H1 (cell line): ENCODE measurements at regions not wholly inside any gene's neighbourhood (a gene's known extent, or its start where the extent isn't known, plus 50 kb on each side); places are given as distances from the start of the nearest gene placed in this dataset.

ENCODE experiments used
- CTCF ChIA-PET: fragments of 300-600 bp; sonication (Branson Sonifier 250); formaldehyde crosslinking; loops from one replicate; lab custom pipeline; 2021; ENCODE audit not compliant: partially characterized antibody; lab: Charles Lee
- POLR2A ChIA-PET: fragments of 300-600 bp; sonication (Branson Sonifier 250); formaldehyde crosslinking; loops from one replicate; lab custom pipeline; 2021; ENCODE audit warnings: inconsistent platforms; ENCODE audit not compliant: partially characterized antibody; lab: Charles Lee
- DNase-seq, 2 experiments: peaks; one replicate each; pipeline versions ENCODE4 v3.0.0 to v3.0.0-alpha.2; 2010 to 2022; ENCODE audit warnings: low spot score in 2 of 2, low read depth in 1 of 2, mixed read lengths in 1 of 2
- FAIRE-seq: peaks from 2 replicates; lab custom pipeline; 2011; peaks lifted over from hg19 to GRCh38; lab: Jason Lieb, UNC
- H2AFZ ChIP-seq: 2 replicates; pipeline ENCODE4 v1.8.1; 2012; ENCODE audit warnings: low read length, inconsistent platforms
- H2AK5ac ChIP-seq: 2 replicates; pipeline ENCODE4 v1.6.1; 2013; ENCODE audit warnings: low read depth, low read length
- H2BK120ac ChIP-seq: replicated peaks from 2 replicates; pipeline ENCODE3; 2013; ENCODE audit warnings: low read depth, low read length, inconsistent platforms
- H2BK12ac ChIP-seq: 2 replicates; pipeline ENCODE4 v1.6.1; 2013; ENCODE audit warnings: low read depth, low read length
- H2BK15ac ChIP-seq: 2 replicates; pipeline ENCODE4 v1.6.1; 2013; ENCODE audit warnings: low read length
- H2BK20ac ChIP-seq: 2 replicates; pipeline ENCODE4 v1.6.1; 2013; ENCODE audit warnings: low read length
- H2BK5ac ChIP-seq: 2 replicates; pipeline ENCODE4 v1.6.1; 2013; ENCODE audit warnings: low read depth, low read length
- H3K14ac ChIP-seq: 2 replicates; pipeline ENCODE4 v1.6.1; 2013; ENCODE audit warnings: inconsistent platforms; ENCODE audit not compliant: insufficient read length
- H3K18ac ChIP-seq: 2 replicates; pipeline ENCODE4 v1.6.1; 2013; ENCODE audit warnings: low read length; ENCODE audit errors: extremely low read depth
- H3K23ac ChIP-seq: 2 replicates; pipeline ENCODE4 v1.6.1; 2013; ENCODE audit warnings: inconsistent platforms; ENCODE audit not compliant: insufficient read length
- H3K23me2 ChIP-seq: 2 replicates; pipeline ENCODE4 v1.6.1; 2013; ENCODE audit warnings: low read depth, low read length
- H3K27ac ChIP-seq: 2 replicates; pipeline ENCODE4 v1.6.1; 2011; ENCODE audit warnings: low read depth, low read length, inconsistent platforms
- H3K27me3 ChIP-seq, 4 experiments: replicated peaks in 1 of 4; 1 replicate in 1 of 4; 2 replicates in 3 of 4; pipeline versions ENCODE4 v1.6.1 to v1.8.1; 2011 to 2013; ENCODE audit warnings: low read length in 3 of 4, mild to moderate bottlenecking in 3 of 4, inconsistent platforms in 2 of 4, mixed read lengths in 2 of 4, moderate library complexity in 1 of 4; ENCODE audit not compliant: control insufficient read depth in 3 of 4, insufficient read depth in 3 of 4; ENCODE audit errors: extremely low read depth in 1 of 4
- H3K36me3 ChIP-seq, 4 experiments: 2 replicates each; pipeline versions ENCODE4 v1.6.1 to v1.8.1; 2011 to 2013; ENCODE audit warnings: mild to moderate bottlenecking in 4 of 4, low read length in 3 of 4, moderate library complexity in 2 of 4, control low read depth in 1 of 4, inconsistent platforms in 1 of 4; ENCODE audit not compliant: insufficient read depth in 4 of 4, control insufficient read depth in 2 of 4
- H3K4ac ChIP-seq: replicated peaks from 2 replicates; pipeline ENCODE3; 2013; ENCODE audit warnings: low read length, low read depth, mixed read lengths, inconsistent platforms; ENCODE audit not compliant: insufficient read length
- H3K4me1 ChIP-seq, 4 experiments: replicated peaks in 1 of 4; 1 replicate in 1 of 4; 2 replicates in 3 of 4; pipeline versions ENCODE4 v1.6.1 to v1.8.1; 2011 to 2013; ENCODE audit warnings: low read length in 3 of 4, inconsistent platforms in 2 of 4, mixed read lengths in 1 of 4; ENCODE audit not compliant: insufficient read depth in 4 of 4, control insufficient read depth in 3 of 4
- H3K4me2 ChIP-seq, 2 experiments: 2 replicates each; pipeline versions ENCODE4 v1.6.1 to v1.8.1; 2011 to 2013; ENCODE audit warnings: low read depth in 2 of 2, low read length in 2 of 2, control low read depth in 1 of 2, inconsistent platforms in 1 of 2, mild to moderate bottlenecking in 1 of 2; ENCODE audit not compliant: insufficient read depth in 1 of 2
- H3K4me3 ChIP-seq, 4 experiments: fragments of 200-600, 300-600 bp in 1 of 4; sonication (generic), shearing (Covaris generic), sonication (Bioruptor Twin) in 1 of 4; 2 replicates each; pipeline versions ENCODE4 v1.5.1 to v1.8.1; 2011 to 2016; ENCODE audit warnings: low read length in 4 of 4, low read depth in 3 of 4, control low read depth in 2 of 4, inconsistent platforms in 2 of 4, mild to moderate bottlenecking in 2 of 4, mixed read lengths in 1 of 4, moderate library complexity in 1 of 4; ENCODE audit not compliant: insufficient read depth in 2 of 4; ENCODE audit errors: extremely low read depth in 1 of 4
- H3K56ac ChIP-seq: replicated peaks from 2 replicates; pipeline ENCODE3; 2013; ENCODE audit warnings: low read depth, mild to moderate bottlenecking, mixed read lengths, low read length, inconsistent platforms; ENCODE audit not compliant: insufficient read length
- H3K79me1 ChIP-seq: 2 replicates; pipeline ENCODE4 v1.6.1; 2013; ENCODE audit warnings: low read depth, low read length, control low read depth
- H3K79me2 ChIP-seq, 2 experiments: 2 replicates each; pipeline versions ENCODE4 v1.6.1 to v1.8.1; 2012 to 2013; ENCODE audit warnings: low read length in 2 of 2, mild to moderate bottlenecking in 2 of 2, inconsistent platforms in 1 of 2; ENCODE audit not compliant: insufficient read depth in 2 of 2, control insufficient read depth in 1 of 2
- H3K9ac ChIP-seq, 4 experiments: replicated peaks in 1 of 4; 1 replicate in 1 of 4; 2 replicates in 3 of 4; pipeline versions ENCODE4 v1.6.1 to v1.8.1; 2011 to 2013; ENCODE audit warnings: low read depth in 3 of 4, low read length in 3 of 4, control low read depth in 2 of 4, mild to moderate bottlenecking in 2 of 4, moderate library complexity in 2 of 4, inconsistent platforms in 1 of 4; ENCODE audit errors: extremely low read depth in 1 of 4
- H3K9me3 ChIP-seq, 2 experiments: 2 replicates each; pipeline versions ENCODE4 v1.6.1 to v1.8.1; 2012 to 2013; ENCODE audit warnings: mild to moderate bottlenecking in 2 of 2, moderate library complexity in 2 of 2, control low read depth in 1 of 2, inconsistent platforms in 1 of 2, low read depth in 1 of 2, low read length in 1 of 2, mixed read lengths in 1 of 2; ENCODE audit not compliant: insufficient read depth in 2 of 2
- H4K20me1 ChIP-seq, 2 experiments: replicated peaks in 1 of 2; 2 replicates each; pipeline versions ENCODE3 to v1.8.1; 2011 to 2013; ENCODE audit warnings: inconsistent platforms in 2 of 2, low read length in 2 of 2, mild to moderate bottlenecking in 1 of 2; ENCODE audit not compliant: insufficient read depth in 2 of 2, control insufficient read depth in 1 of 2
- H4K5ac ChIP-seq: 2 replicates; pipeline ENCODE4 v1.6.1; 2013; ENCODE audit warnings: low read length, low read depth, mixed read lengths, inconsistent platforms; ENCODE audit not compliant: insufficient read length
- H4K8ac ChIP-seq: 2 replicates; pipeline ENCODE4 v1.8.0; 2013; ENCODE audit warnings: mild to moderate bottlenecking, moderate library complexity, low read length, inconsistent platforms; ENCODE audit not compliant: insufficient read depth; ENCODE audit errors: extremely low read depth
- H4K91ac ChIP-seq: replicated peaks from 2 replicates; pipeline ENCODE3; 2013; ENCODE audit warnings: low read length, mixed read lengths, inconsistent platforms; ENCODE audit not compliant: insufficient read length
- E2F6 ChIP-seq: IDR thresholded peaks from 2 replicates; pipeline ENCODE4 v1.6.1; 2012; ENCODE audit warnings: inconsistent platforms
- GABPA ChIP-seq: IDR thresholded peaks from 2 replicates; pipeline ENCODE4 v1.6.1; 2011; ENCODE audit warnings: mild to moderate bottlenecking, low read length, moderate library complexity, borderline replicate concordance; ENCODE audit not compliant: insufficient read depth
- HDAC2 ChIP-seq, 2 experiments: fragments of 300-600 bp in 1 of 2; sonication (generic) in 1 of 2; IDR thresholded peaks; 2 replicates each; pipeline ENCODE4 v1.6.1; 2011 to 2012; ENCODE audit warnings: low read depth in 2 of 2, low read length in 2 of 2, mild to moderate bottlenecking in 2 of 2, moderate library complexity in 2 of 2, borderline replicate concordance in 1 of 2, inconsistent platforms in 1 of 2
- PHF8 ChIP-seq: fragments of 200-600 bp; sonication (generic); conservative IDR thresholded peaks from 2 replicates; pipeline ENCODE4 v1.7.1; 2012; ENCODE audit warnings: low read depth, mild to moderate bottlenecking, inconsistent platforms, low read length, moderate library complexity
- POLR2AphosphoS5 ChIP-seq: IDR thresholded peaks from 2 replicates; pipeline ENCODE4 v1.6.1; 2011; ENCODE audit warnings: low read depth, low read length
- RFX5 ChIP-seq: IDR thresholded peaks from 2 replicates; pipeline ENCODE4 v1.6.1; 2011; ENCODE audit warnings: low read depth, low read length, improper control_type of control experiment, borderline replicate concordance
- SAP30 ChIP-seq: fragments of 300-600 bp; sonication (generic); IDR thresholded peaks from 2 replicates; pipeline ENCODE4 v1.7.1; 2012; ENCODE audit warnings: low read length, moderate library complexity, mild to moderate bottlenecking, inconsistent platforms; ENCODE audit not compliant: insufficient read depth, insufficient replicate concordance
- SIRT6 ChIP-seq: IDR thresholded peaks from one replicate; pipeline ENCODE4 v1.7.1; 2012; ENCODE audit warnings: low read length, inconsistent platforms
- SP2 ChIP-seq: IDR thresholded peaks from 2 replicates; pipeline ENCODE4 v1.6.1; 2012; ENCODE audit warnings: mild to moderate bottlenecking, low read length, inconsistent platforms
- SUZ12 ChIP-seq: fragments of 200-600 bp; sonication (generic); IDR thresholded peaks from 2 replicates; pipeline ENCODE4 v1.6.1; 2012; ENCODE audit warnings: mild to moderate bottlenecking, inconsistent platforms, low read length, moderate library complexity, mixed read lengths
- ZNF274 ChIP-seq: IDR thresholded peaks from 2 replicates; pipeline ENCODE4 v1.7.0; 2012; ENCODE audit warnings: low read length, borderline replicate concordance; ENCODE audit errors: extremely low read depth
- WGBS, 2 experiments: shearing (Covaris generic) in 1 of 2; methylation state at CpG; one replicate each; pipeline versions ENCODE4 v1.1.6 to v1.1.7; 2013 to 2015; ENCODE audit warnings: low lambda C conversion rate in 2 of 2, mixed read lengths in 2 of 2, inconsistent platforms in 1 of 2, low coverage in 1 of 2, missing lambda C conversion rate in 1 of 2; ENCODE audit not compliant: insufficient replicate concordance in 2 of 2, insufficient coverage in 1 of 2, insufficient read length in 1 of 2; ENCODE audit errors: extremely low coverage in 1 of 2, missing lambda C conversion rate in 1 of 2; 5-methylcytosine and 5-hydroxymethylcytosine counted together

- H3K14ac ChIP-seq: no peak overlapping the region
- no peak overlapping the region for H2BK20ac ChIP-seq
- no peak overlapping the region for H2AK5ac ChIP-seq
- no peak overlapping the region for H2BK120ac ChIP-seq
- no peaks in the 10 kb centered on the region for H3K36me3 ChIP-seq
- 69% methylated on average over 4 of the region's 4 CpGs; no CpG with 5 or more reads in 1 of the 2 experiments for WGBS, 2 experiments
- no peak overlapping the region for H3K18ac ChIP-seq
- H3K23me2 ChIP-seq: no peaks in the 10 kb centered on the region
- no peak overlapping the region for H4K91ac ChIP-seq
- FAIRE-seq: no peak
- no peak overlapping the region for H2BK12ac ChIP-seq
- no peak for DNase-seq
- no peaks in the 10 kb centered on the region for H4K20me1 ChIP-seq
- H3K79me2 ChIP-seq: no peaks in the 10 kb centered on the region
- no peak overlapping the region for H2BK15ac ChIP-seq
- no peaks in the 10 kb centered on the region for H3K79me1 ChIP-seq
- ChIA-PET POLR2A (no interaction called here), CTCF (interaction anchor here (1.2 kb wide), 1 partner anchor 198 kb away, joined by 3 read pairs; no protein-coding TSS in a partner anchor)
- H4K8ac ChIP-seq: no peak overlapping the region
- H3K4me3 ChIP-seq: no peak overlapping the region
- no peak overlapping the region for H3K56ac ChIP-seq
- no peak overlapping the region for H3K9ac ChIP-seq
- H3K23ac ChIP-seq: no peak overlapping the region
- no peak overlapping the region for H3K4ac ChIP-seq
- no peak overlapping the region for H2BK5ac ChIP-seq
- H2AFZ ChIP-seq: no peak overlapping the region
- H3K4me2 ChIP-seq: no peak overlapping the region
- H3K27ac ChIP-seq: no peak overlapping the region
- peaks cover 0 to 1% (median 0%) of the 10 kb centered on the region in 4 experiments; a peak in 1 of 7 replicates for H3K27me3 ChIP-seq
- no peaks in the 10 kb centered on the region for H3K4me1 ChIP-seq
- no peaks in the 10 kb centered on the region; a peak in 1 of 4 replicates for H3K9me3 ChIP-seq
- H4K5ac ChIP-seq: no peak overlapping the region
- TF ChIP-seq ZNF274: no peak
- no peak for TF ChIP-seq SUZ12
- no peak for TF ChIP-seq SAP30
- TF ChIP-seq POLR2AphosphoS5: no peak
- TF ChIP-seq SP2: no peak
- no peak for TF ChIP-seq PHF8
- TF ChIP-seq GABPA: no peak
- TF ChIP-seq E2F6: no peak
- TF ChIP-seq HDAC2 (IDR thresholded peaks at IDR 0.05; ENCODE audit: borderline replicate concordance in 1 of 2, low read depth in 2 of 2, low read length in 2 of 2): no peak
- no peak for TF ChIP-seq SIRT6
- TF ChIP-seq RFX5: no peak
These were observed 131.6 kb upstream of the MITF start for GRCh38 chr3:69607466-69608305.
